ENCODE measurements at regions not wholly inside any gene's neighbourhood (a gene's known extent, or its start where the extent isn't known, plus 50 kb on each side); places are given as distances from the start of the nearest gene placed in this dataset.

DNA sequence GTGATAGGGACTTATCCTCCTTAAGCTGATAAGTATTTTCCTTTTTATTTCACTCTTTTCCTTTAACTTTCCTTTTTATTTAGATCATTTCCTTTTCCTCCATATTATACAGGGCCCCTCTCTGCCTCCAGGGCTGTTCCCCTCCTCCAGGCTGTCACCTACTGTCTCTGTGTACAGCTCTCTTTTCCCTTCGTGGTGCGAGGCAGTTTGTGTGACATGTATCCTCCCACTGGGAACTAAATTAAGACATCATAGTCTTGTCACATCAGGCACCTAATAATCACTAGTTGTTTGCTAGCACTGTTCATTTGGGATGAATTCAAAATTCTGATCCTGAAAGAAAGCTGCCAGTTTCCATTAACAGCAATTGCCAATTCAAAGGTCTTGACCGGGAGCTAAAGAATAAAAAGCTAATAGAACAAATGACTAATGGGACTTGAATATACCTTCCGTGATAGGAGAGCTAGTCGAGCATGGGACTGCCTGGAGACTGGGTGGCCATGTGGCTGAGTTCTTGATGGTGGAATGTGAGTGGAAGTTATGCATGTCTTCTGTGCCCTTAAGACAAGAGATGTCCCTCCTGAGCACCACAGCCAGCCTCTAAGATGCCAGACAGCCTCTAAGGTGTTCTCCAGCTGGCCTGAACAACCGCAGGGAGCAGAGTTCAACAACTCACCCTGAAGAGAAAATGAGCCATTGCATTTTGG, 77.7 kb upstream of the LRRC55 start:
- DNase-seq = no peak

DNA sequence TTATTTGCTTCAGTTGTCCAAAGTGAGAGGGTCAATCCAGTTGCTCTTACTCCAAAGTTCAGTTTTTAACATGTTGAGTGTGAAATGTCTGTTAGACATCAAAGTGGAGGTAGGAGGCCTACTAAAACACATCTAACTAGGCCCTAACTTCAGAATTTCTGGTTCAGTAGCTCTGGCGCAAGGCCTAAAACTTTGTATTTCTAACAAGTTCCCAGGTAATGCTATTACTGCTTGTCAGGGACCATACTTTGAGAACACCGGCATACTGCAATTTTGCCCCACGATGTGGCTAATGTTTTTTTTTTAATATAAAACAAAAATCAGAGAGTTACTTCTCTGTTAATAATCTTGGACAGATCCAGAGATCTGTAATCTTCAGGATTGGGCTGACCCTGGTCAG, 72.4 kb upstream of the LRRC55 start:
- no peak for DNase-seq

DNA sequence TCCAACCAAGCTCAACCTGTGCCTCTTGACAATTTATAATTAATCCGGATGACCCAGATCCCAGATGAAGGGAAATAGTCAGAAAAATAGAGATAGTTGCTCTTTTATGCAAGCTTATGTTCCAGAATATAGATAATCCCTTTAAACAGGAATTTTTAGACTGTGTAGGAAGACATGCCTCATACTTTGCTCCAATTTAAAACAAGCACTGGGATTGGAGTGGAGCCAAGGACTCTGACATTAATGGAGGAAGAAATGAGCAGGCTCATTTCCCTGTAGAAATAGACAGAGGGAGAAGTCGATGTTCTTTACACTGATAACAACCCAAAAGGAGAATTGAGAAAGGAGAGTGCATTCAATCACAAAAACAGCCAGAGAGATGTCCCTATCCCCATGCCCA, 70.1 kb upstream of the LRRC55 start:
- DNase-seq = no peak

DNA sequence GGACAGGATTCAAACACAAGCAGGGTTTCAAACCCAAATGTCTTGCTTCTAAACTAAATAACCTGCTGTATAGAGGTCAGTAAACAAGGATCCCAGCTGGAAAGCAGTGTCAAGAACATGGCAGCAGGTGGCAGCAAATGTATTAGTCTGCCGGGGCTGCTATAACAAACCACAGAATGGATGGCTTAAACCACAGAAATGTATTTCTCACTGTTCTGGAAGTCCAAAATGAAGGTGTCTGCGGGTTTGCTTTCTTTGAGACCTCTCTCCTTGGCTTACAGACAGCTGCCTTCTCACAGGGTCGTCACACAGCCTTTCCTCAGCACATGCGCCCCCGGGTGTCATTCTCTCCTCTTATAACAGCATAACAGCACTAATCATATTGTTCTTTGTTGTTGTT, 65.1 kb upstream of the LRRC55 start:
- peak; percentile 70 for DNase-seq

DNA sequence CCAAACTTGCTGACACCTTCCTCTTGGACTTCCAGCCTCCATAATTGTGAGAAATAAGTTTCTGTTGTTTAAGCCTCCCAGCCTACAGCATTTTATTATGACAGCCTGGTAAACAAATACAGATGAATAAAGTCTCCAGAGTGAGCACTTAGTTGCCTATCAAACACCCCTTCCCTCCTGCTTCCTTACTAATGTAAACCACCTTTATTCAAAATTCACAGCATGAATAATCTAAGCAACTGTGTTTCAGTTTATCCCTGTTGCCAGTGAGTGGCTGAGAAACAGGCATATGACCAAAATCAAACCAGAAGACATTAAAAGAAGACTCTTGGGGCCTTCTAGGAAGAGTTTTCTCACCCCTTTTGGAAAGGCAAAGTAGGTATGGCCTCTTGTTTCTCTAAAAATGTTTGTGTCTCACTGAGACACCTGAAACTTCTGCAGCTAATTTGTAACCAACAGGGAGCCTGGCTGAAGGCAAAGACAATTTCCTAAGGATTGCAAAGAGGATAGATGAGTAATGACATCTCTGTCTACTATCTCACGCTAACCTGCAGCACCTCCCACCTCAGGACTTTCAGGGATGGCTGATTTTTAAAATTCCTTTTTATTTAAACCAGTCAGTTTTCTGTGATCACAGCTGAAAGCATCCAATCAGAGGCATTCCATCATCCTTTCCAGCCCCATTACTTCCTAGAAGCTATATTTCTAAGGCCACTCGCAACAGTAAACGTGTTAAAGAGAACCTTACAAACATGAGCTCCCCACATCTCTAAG, 61.4 kb upstream of the LRRC55 start:
- DNase-seq = no peak

DNA sequence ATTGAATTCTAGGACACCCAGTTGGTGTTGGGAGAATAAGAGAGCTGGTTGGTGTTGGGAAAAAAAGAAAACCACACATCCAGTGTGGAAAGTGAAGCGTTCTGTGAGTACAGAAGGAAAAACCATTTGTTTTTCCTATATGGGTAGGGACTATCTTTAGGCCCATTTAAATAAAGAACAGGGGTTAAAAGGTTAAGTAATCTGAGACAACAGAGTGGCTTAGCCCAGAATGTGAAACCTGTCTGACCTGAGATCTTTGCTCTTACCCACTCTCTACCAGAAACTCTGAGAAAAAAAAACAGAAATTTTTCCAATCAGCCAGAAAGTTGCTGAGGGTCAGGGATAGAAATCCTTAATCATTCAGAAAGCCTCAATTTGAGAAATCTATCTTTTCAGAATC, 59.8 kb upstream of the LRRC55 start:
- no peak for DNase-seq

DNA sequence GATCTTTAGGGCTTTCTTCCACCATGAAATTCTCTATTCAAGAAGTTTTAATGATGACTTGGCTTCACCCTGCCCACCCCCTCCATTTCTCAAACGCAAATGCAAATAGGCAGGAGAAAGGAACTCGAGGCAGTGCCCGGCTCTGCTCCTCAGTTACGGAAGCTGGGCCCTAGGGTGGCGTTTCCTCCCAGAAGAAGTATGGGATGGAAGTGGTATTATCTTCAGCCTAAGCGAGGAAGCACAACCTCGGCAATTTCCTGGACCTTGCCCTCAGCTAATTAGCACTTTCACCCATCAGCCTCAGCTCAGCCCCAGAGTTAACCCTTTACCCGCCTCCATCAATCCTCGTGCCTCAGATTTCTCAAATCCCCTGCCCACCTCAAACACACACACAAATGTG, 58.2 kb upstream of the LRRC55 start:
- DNase-seq = no peak

DNA sequence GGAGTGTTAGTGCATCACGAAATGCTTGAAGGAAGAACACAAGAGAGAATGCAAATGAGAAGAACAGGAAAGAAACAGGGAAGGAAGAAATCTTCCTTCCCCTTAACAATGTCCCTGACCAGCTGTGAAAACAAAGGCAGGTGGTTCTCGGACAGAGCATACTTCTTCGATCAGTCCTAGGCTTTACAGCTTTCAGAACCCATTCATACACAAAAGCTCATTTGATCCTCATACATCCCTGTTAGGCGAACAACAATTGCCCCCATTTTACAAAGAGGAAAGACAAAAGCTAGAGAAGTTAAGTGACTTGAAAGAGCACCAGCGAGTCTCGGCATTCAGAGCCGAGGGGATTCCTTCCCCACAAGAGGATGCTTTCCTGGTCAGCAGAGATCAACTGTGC, 57.2 kb upstream of the LRRC55 start:
- no peak for DNase-seq

DNA sequence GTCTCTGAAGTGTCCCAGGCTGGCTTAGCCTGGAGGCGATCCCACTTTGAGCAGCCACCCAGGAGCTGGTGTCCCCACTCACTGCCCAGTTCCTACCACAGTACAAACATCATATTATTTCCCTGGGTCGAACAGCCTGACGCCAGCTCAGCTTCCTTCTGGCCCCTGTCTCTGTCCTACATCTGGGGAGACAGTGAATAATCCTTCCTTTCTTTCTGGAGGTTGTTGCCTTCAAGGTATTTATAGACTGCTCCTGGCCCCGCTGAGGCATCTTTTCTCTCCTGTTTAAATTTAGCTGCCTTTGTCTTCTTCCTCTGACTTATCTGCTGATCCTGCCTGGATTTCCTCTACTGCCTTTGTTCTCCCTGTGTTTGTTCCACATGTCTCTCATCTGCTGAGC, 56.8 kb upstream of the LRRC55 start:
- no peak for DNase-seq

DNA sequence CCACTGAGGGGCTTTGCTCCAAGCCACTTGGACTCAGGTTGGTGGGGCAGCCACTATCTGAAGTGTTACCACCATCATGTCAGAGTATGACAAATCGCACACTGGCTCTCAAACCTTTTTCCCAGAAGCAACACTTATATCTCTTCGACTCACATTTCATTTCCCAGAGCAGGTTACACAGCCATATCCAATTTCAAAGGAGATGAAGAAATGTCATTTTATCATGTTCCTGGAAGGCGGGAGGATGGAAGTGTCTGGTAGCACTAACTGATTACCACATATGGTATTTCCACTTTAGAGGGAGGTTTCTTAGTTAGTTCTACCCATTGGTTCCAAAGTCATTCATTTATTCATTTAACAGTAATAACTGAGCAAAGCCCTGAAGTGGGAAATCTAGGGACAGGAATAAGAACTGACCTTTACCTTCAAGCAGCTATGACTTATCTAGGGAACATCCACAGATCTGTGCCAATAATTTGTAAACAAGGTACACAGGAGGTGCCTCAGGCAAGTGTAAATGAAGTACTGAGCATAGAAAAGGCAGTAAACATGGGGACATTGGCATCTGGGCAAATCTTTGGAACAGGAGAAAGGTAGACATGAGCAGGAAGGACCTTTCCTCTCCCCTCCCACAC, 54.9 kb upstream of the LRRC55 start:
- DNase-seq = no peak

DNA sequence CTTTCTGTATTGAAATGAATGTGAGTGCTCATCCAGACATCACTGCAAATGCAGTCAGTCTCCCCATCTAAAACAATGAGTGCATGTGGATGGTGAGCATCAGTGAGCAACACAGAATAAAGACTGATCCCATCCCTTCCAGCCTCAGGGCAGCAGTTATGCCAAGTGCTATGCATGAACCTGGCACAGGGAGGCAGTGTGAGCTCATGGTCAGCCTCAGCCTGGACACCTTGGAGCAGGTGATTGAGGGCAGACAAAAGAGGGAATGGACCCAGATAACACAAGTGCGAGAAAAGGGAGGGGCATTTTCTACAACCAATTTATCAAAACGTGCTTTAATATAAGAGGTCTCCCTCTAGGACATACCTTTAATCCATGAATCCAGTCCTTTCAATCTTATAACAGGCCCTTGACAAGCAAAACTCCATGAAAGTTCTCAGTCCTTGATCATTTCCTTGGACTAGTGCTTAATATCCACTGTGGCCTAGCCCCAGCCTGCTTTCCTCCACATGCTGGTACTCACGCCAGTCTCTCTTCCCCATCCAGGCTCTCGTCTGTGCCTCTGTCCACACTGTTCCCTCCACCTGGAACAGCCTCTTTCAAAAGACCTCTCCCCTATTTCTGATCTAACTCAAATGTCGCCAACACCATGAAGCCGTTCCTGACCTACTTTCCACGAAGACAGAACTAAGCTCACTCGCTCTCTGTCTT, 50.5 kb upstream of the LRRC55 start:
- DNase-seq = no peak
